Type B pancreatic cell (in vitro differentiated cells): ENCODE measurements at regions not wholly inside any gene's neighbourhood (a gene's known extent, or its start where the extent isn't known, plus 50 kb on each side); places are given as distances from the start of the nearest gene placed in this dataset.

ENCODE experiments used
- DNase-seq: peaks from one replicate; pipeline ENCODE4 v3.0.0; 2021; ENCODE audit warnings: mixed read lengths; ENCODE audit not compliant: unreplicated experiment; ENCODE audit errors: extremely low spot score
- H3K27ac Mint-ChIP-seq: 2 replicates; pipeline ENCODE4 v1.8.0; 2021; ENCODE audit warnings: mild to moderate bottlenecking, mixed read lengths
- H3K27me3 Mint-ChIP-seq: 2 replicates; pipeline ENCODE4 v1.8.0; 2021; ENCODE audit warnings: mixed read lengths
- H3K36me3 Mint-ChIP-seq: 2 replicates; pipeline ENCODE4 v1.8.0; 2021; ENCODE audit warnings: mixed read lengths
- H3K4me1 Mint-ChIP-seq: one replicate; pipeline ENCODE4 v1.8.0; 2021; ENCODE audit warnings: mixed read lengths; ENCODE audit not compliant: unreplicated experiment
- H3K4me3 Mint-ChIP-seq: 2 replicates; pipeline ENCODE4 v1.8.0; 2021; ENCODE audit warnings: mild to moderate bottlenecking, mixed read lengths
- H3K9me3 Mint-ChIP-seq: 2 replicates; pipeline ENCODE4 v1.8.0; 2021; ENCODE audit warnings: mixed read lengths
- TF ChIP-seq, protein P1 (sequence below): fragments of 200-600 bp; sonication (generic); conservative IDR thresholded peaks from 2 replicates; pipeline ENCODE4 v1.5.0; 2021; ENCODE audit warnings: antibody characterized with exemption, mild to moderate bottlenecking

DNA sequence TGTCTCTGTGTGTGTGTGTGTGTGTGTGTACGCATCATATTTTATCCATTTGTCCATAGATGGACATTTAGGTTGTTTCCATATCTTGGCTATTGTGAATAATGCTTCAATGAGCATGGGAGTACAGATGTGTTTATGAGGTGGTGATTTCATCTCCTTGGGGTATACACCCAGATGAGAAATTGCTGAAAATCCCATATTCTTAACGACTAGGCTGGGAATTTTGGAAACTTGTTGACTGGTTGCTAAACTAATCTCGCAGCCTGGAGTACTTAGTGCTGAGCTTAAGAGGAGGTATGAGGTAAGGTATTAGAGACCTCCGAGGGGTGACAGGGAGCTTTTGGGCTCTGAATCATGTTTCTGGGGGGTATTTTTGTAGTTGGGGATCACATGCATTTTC lies 66.0 kb upstream of the SPRED2 start:
- Mint-ChIP-seq H3K9me3 (no peaks in the 10 kb centered on the region), H3K36me3 (no peaks in the 10 kb centered on the region), H3K27ac (no peak overlapping the region), H3K4me1 (no peaks in the 10 kb centered on the region), H3K27me3 (peaks cover under 1% of the 10 kb centered on the region), H3K4me3 (no peak overlapping the region)
- TF ChIP-seq, protein P1, sequence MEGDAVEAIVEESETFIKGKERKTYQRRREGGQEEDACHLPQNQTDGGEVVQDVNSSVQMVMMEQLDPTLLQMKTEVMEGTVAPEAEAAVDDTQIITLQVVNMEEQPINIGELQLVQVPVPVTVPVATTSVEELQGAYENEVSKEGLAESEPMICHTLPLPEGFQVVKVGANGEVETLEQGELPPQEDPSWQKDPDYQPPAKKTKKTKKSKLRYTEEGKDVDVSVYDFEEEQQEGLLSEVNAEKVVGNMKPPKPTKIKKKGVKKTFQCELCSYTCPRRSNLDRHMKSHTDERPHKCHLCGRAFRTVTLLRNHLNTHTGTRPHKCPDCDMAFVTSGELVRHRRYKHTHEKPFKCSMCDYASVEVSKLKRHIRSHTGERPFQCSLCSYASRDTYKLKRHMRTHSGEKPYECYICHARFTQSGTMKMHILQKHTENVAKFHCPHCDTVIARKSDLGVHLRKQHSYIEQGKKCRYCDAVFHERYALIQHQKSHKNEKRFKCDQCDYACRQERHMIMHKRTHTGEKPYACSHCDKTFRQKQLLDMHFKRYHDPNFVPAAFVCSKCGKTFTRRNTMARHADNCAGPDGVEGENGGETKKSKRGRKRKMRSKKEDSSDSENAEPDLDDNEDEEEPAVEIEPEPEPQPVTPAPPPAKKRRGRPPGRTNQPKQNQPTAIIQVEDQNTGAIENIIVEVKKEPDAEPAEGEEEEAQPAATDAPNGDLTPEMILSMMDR, result no peak
- DNase-seq, result no peak

DNA sequence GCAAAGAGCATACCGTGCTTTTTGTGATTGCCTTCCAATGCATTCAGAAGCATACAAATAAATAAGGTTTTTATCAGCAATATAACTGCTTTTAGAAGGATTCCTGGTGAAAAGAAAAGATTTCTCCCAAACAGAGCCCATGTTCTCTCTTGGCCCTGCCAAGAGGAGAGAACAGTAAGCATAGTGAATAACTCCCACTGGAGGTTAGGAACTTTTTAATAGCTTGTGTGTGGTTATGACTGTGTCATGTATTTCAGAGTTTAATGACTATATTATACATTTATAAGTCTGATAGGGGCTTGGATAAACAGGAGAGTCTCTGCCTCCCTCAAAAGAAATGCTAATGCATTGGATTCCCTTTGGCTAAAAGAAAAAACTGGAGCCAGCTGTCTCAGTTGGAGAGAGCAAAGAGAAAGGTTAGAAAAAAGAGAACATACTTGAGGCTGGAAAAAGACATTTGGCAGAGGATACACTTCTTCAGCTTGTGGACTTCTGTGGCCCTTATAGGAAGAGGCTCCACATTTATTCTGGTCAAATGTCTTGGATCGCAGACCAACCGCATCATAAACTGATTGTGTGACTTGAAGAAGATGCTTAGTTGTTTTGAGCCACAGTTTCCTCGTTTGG lies 63.0 kb upstream of the SPRED2 start:
- no peak overlapping the region for H3K27ac Mint-ChIP-seq
- no peaks in the 10 kb centered on the region for H3K9me3 Mint-ChIP-seq
- TF ChIP-seq, protein P1, result no peak
- H3K27me3 Mint-ChIP-seq, result no peaks in the 10 kb centered on the region
- H3K4me3 Mint-ChIP-seq, result no peak overlapping the region
- no peaks in the 10 kb centered on the region for H3K4me1 Mint-ChIP-seq
- H3K36me3 Mint-ChIP-seq, result no peaks in the 10 kb centered on the region
- DNase-seq, result no peak

DNA sequence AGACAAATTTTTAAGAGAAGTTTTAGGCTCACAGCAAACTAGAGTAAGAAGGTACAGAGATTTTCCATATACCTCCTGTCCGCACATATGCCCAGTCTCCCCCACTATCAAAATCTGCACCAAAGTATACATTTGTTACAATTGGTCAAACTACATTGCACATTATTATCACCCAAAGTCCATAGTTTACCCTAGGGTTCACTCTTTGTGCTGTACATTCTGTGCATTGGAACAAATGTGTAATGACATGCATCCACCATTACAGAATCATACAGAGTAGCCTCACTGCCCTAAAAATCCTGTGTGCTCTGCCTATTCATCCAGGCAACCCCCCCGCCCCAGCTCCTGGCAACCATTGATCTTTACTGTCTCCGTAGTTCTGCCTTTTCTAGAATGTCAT lies 61.7 kb upstream of the SPRED2 start:
- TF ChIP-seq, protein P1, result no peak
- Mint-ChIP-seq H3K27me3 (no peaks in the 10 kb centered on the region), H3K4me1 (peaks cover 5% of the 10 kb centered on the region), H3K36me3 (no peaks in the 10 kb centered on the region), H3K27ac (no peak overlapping the region), H3K9me3 (no peaks in the 10 kb centered on the region), H3K4me3 (no peak overlapping the region)
- no peak for DNase-seq

DNA sequence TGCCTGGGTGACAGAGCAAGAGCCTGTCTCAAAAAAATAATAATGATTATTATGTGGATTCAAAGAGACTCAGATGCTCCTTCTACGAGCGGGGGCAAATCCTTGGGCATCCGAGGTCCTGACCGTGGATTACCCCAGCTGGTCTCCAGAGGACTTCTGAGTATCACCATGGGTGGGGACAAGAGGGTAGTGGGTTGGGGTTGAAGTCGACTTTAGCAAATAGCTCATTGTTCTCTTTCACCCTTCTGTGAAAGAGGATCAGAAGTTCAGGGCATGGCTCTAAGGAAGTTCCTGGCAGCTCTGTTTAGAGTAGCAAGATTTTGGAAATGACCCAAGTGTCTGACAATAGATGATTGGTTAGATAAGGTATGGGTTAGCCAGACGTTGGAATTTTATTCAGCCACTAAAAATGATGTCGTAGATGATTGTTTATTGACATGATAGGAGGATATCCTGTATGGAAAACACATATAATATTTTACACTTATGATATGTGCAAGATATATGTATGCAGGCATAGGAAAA lies 59.0 kb upstream of the SPRED2 start:
- H3K27me3 Mint-ChIP-seq, result no peaks in the 10 kb centered on the region
- no peaks in the 10 kb centered on the region for H3K36me3 Mint-ChIP-seq
- H3K9me3 Mint-ChIP-seq, result no peaks in the 10 kb centered on the region
- H3K4me1 Mint-ChIP-seq, result peaks cover 5% of the 10 kb centered on the region
- no peak overlapping the region for H3K27ac Mint-ChIP-seq
- DNase-seq, result no peak
- TF ChIP-seq, protein P1, result no peak
- no peak overlapping the region for H3K4me3 Mint-ChIP-seq

DNA sequence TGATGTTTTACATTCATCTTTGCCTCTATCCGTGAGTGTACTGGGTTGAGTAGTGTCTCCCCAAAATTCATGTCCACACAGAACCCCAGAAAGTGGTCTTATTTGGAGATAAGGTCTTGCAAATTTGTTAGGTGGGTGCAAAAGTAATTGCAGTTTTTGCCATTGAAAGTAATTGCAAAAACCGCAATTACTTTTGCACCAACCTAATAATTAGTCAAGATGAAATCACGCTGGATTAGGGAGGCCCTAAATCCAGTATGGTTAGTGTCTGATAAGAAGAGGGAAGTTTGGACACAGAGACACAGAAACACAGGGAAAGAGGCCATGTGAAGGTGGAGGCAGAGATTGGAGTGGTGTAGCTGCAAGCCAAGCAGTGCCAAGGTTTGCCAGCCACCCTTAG lies 57.8 kb upstream of the SPRED2 start:
- no peaks in the 10 kb centered on the region for H3K27me3 Mint-ChIP-seq
- TF ChIP-seq, protein P1, result no peak
- H3K9me3 Mint-ChIP-seq, result no peaks in the 10 kb centered on the region
- DNase-seq, result no peak
- H3K36me3 Mint-ChIP-seq, result no peaks in the 10 kb centered on the region
- H3K27ac Mint-ChIP-seq, result no peak overlapping the region
- H3K4me3 Mint-ChIP-seq, result no peak overlapping the region
- peaks cover 5% of the 10 kb centered on the region for H3K4me1 Mint-ChIP-seq

DNA sequence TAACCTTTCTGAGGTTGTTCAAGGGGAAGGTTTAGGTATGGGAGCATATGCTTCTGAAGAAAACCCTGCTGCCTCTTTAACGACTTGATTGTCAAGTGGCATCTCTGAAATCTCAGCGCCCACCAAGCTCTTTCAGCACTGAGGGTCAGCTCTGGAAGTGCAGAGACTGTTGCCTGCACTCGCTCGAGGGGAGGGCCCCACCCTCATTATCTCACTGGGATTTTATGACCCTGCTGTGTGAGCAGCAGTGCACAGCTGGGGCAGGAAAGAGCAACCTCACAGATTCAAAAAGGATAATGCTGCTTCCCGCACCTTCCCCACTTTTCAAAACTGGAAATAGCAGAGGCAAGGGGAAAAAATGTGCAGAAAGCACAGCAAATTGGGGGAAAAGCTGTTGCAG lies 56.9 kb upstream of the SPRED2 start:
- H3K4me1 Mint-ChIP-seq, result peaks cover 5% of the 10 kb centered on the region
- H3K4me3 Mint-ChIP-seq, result no peak overlapping the region
- H3K36me3 Mint-ChIP-seq, result no peaks in the 10 kb centered on the region
- H3K27ac Mint-ChIP-seq, result no peak overlapping the region
- no peaks in the 10 kb centered on the region for H3K27me3 Mint-ChIP-seq
- no peaks in the 10 kb centered on the region for H3K9me3 Mint-ChIP-seq
- DNase-seq, result no peak
- TF ChIP-seq, protein P1, result no peak
